DMS53 (cell line): ENCODE measurements at regions not wholly inside any gene's neighbourhood (a gene's known extent, or its start where the extent isn't known, plus 50 kb on each side); places are given as distances from the start of the nearest gene placed in this dataset.
"Not testable (repeated sequence)": the region's sequence is repeated elsewhere in the genome, so short reads cannot be mapped to it uniquely, and the experiment has no call there.

Source experiments
- DNase-seq: peaks from one replicate; lab custom pipeline; 2025; lab: John Stamatoyannopoulos, UW

GRCh38 chr3:66633402-66634381 lies 132.9 kb upstream of the LRIG1 start:
- peak; percentile 35 for DNase-seq

- DNase-seq = no peak
These were observed 137.9 kb upstream of the LRIG1 start for GRCh38 chr3:66638717-66639116.

DNA sequence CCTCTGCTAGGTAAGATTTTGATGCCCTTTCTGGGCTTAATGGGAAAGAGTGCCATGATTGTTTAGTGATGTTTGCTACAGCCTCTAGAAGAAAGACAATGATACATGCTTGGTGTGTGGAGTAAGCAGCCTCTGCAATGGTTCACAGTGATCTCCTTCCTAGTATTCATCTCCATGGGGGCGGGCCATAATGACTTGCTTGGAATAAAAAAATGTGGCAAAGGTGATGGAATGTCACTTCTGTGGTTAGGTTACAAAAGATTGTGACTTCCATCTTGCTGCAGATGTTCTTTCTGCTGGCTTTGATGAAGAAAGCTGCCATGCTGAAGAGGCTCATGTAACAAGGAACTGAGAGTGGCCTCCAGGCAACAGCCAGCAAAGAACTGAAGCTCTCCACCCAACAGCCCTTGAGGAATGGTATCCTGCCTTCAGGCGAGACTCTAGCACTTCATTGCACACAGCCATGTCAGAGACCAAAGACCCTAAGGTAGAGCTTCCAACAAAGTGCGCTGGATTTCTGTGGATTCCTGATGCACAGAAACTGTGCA lies 139.1 kb upstream of the LRIG1 start:
- DNase-seq = no peak

DNA sequence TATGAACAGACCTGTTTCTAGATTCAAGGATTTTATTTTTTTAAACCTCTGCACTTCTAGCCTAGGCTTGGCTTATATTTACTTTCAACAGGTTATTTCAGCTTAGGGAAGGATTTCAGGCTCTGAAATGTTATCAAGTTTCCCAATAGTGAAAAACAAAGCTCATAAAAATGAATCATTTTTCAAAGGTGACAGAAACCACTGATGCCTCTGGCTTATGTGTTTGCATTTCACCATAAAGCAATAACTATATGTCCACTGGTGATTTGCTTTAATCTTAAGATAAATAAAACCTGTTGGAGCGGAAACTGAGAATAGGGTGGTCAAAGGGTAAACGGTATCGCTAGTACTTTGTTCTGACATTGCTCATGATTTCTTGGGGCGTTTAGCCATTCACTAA lies 141.2 kb upstream of the LRIG1 start:
- peak; percentile 69 for DNase-seq

- DNase-seq = peak; percentile 45
These were observed 141.7 kb upstream of the LRIG1 start for GRCh38 chr3:66642484-66642883.

DNA sequence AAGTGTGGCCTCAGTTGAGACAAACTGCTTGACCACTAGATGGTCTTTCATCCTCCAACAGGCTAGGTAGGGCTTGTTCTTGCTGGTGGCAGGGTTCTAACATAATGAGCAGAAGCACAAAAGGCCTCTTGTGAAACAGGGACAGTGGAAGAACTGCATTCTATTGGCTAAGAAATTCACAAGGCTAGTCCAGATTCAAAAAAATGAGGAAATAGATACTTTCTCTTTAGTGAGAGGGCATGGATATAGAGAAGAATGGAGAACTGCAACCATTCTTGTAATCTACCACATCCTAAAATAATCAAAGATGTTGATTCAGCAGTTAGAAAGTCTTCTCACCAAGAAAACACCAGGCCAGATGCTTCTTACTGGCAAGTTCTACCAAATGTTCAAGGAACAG lies 143.7 kb upstream of the LRIG1 start:
- DNase-seq = no peak

GRCh38 chr3:66648975-66649374 lies 148.2 kb upstream of the LRIG1 start:
- no peak for DNase-seq

- not testable (repeated sequence) for DNase-seq
These were observed 150.7 kb upstream of the LRIG1 start for GRCh38 chr3:66651520-66651919.

GRCh38 chr3:66652100-66652499 lies 151.3 kb upstream of the LRIG1 start:
- not testable (repeated sequence) for DNase-seq

DNA sequence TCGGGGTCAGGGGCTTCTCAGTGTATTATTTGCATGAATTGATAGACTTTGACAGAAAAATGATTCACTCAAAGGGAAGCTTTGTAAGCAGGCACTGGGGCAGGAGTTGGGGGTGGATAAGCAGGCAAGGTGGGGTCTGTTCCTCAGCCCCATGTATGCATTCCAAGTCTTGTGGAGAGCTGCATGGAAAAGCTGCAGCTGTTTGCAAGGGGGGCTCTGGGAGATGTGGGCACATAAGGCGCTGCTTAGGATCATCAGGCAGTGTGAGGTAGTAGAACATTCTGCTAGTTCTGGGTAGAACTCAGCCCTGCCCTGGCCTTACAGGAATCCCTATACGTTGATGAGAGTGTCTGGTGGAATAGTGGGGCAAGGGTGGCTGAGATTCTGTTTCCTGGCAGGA lies 154.2 kb upstream of the LRIG1 start:
- DNase-seq = no peak

DNA sequence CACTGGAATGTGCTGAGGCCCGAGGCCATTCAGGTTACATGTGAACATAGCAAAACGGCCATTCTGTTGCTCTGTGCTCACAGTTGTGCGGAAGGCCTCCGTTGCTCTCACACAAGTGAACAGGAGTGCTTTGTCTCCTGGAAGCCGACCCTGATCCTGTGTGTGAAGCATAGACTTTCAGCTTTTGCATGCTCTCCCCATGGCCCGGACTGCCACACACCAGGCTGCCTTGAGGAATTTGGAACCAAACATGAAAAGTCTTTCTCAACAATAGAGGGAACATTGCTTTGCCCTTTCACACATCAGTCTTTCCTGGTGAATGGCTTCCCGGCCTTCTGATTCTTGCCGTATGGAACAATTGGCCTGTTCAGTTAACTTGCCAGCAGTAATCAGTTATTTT lies 154.8 kb upstream of the LRIG1 start:
- DNase-seq = no peak

DNA sequence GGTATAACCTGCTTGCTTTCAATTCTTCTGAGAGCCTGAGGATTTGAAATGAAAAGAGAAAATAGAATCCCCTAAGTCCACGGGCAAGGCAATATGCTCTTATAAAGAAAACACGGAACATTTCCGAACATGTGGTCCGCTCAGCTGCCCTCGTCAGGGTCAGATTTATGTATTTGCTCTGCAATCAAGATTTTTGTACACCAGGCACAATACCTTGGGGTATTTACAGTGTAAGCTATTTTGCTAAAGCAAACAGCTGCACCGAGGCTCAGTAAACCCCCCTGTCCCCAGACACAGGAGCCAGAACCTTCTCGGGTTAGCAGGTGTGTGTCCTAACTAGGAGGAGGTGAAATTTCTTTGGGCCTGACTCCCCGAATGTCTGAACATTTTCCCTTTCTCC lies 155.8 kb upstream of the LRIG1 start:
- DNase-seq = peak; percentile 16

DNA sequence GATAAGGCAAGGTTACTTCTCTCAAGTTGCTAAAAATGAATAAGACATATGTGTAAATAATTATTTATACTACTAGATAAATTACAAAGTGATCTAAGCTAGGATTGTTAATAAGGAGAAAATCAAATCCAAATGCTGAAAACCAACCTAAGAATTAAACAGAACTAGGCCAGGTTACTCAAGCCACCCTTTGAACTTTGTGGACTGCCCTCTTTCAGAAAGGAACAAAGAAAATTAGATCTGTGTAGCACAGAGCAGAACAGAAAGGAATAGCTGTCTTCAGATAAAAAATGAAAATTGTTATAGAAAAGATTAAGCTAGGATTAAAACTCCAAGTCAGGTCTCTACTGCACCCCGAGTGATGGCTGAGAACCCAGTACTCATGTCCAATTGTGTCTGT lies 158.2 kb upstream of the LRIG1 start:
- DNase-seq = no peak

- DNase-seq = no peak
These were observed 160.8 kb upstream of the LRIG1 start for GRCh38 chr3:66661628-66662027.

DNA sequence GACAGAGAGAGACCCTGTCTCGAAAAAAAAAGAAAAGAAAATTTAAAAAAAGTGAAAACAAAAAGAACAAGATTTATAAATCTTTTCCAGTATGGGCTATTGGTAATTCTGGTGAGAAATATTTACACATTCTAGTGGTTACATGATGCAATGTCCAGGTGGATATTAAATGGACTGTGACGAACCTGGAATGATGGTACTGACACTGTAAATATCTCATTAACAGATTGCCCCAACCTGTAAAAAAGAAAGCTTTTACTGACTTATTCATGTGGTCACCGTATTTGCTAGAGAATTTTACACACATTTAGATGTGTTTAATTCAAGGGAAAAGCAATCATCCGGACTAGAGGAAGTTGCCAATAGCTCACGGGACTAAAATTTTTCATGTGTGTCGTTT lies 162.1 kb upstream of the LRIG1 start:
- DNase-seq = peak; percentile 17

- DNase-seq = no peak
These were observed 164.3 kb upstream of the LRIG1 start for GRCh38 chr3:66665021-66665695.

DNA sequence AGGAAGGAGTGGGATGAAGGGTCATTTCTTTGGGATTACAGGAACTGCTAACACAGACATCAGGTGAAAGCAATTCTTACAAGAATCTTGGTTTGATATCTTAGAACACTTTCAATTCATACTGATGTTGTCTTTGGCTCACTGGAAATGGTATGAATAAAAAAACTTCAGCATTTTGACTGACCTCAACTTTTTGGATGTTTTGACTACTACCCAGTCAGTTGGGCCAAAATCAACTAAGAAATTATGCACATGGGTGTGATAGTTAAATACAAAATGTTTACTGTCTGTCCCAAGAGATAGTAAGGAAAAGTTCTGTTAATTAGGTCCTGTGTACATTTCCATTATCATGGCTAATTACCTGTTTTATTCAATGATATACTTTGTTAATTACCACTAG lies 165.5 kb upstream of the LRIG1 start:
- DNase-seq = no peak

DNA sequence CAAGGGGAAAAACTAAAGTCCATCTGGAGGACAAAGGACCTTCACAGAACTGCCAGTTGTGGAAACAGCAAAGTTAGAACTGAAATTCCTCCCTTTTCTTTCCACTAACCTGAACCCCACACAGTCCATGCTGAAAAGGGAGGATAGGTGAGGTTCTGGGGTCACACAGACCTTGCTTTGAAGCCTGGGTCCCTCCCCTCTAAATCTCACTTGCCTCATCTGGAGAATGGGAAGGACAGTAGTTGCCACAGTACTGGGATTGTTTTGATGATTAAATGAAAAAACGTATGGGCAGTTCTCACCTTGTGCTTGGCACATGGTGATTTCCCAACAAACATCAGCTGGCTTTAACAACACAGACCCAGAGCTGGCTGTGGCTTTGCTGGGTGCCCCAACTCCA lies 166.4 kb upstream of the LRIG1 start:
- DNase-seq = no peak

GRCh38 chr3:66671291-66671690 lies 170.5 kb upstream of the LRIG1 start:
- peak; percentile 0 for DNase-seq

DNA sequence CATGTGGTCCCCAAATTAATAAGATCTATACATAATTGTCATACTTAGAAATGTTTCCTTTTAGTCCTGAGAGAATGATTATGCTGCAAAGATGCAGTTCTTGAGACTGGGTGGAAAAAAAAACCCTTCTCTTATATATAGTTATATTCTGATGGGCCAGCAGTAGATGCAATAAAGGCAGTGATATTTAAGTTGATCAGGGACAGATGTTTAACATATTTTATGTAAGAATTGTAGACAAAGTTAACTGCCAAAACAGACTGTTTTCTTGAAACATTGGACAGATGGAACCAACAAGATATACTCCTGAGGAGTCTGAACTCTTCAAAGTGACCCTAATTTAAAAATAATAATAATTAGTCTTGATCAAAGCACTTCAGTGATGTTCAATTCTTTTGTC lies 172.0 kb upstream of the LRIG1 start:
- no peak for DNase-seq

DNA sequence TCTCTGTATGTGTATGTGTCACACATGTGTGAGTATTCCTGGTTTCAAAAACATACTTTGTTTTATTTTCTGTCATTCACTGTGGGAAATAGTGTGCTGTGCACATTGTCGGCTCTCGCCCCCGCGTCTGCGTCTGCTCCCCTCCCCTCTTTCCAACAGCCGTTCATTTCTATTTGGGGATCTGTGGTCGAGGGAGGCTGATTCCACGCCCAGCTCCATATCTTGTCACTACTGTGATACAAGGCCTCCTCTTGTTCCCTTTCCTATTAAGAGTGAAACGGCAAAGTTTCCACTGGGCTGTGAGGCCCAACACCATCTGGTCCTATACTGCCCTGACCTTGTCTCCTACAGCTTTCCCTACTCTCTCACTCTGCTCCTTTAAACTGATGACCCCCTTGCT lies 172.5 kb upstream of the LRIG1 start:
- DNase-seq = no peak

- DNase-seq = no peak
These were observed 174.5 kb upstream of the LRIG1 start for GRCh38 chr3:66675366-66675765.
